Pancreas (tissue), 10 donors: ENCODE measurements at regions not wholly inside any gene's neighbourhood (a gene's known extent, or its start where the extent isn't known, plus 50 kb on each side); places are given as distances from the start of the nearest gene placed in this dataset.

Experiments used
- ATAC-seq, 4 donors: fragments of 200-7000 bp; cut with Tn5 transposase; one replicate each; pipeline versions ENCODE4 v1.8.0 to v1.9.1; 2020; ENCODE audit warnings: mild to moderate bottlenecking in 4 of 4, moderate library complexity in 4 of 4
- DNase-seq, 6 donors: peaks; one replicate each; pipeline ENCODE4 v3.0.0-alpha.2; 2020
- FAIRE-seq: peaks from 2 replicates; lab custom pipeline; 2012; peaks lifted over from hg19 to GRCh38; lab: Jason Lieb, UNC
- H3K27ac ChIP-seq, 4 donors: fragments of 200-600 bp; sonication (generic); 1 replicate in 3 of 4; 2 replicates in 1 of 4; pipeline versions ENCODE4 v1.5.0 to v1.8.0; 2020
- H3K27me3 ChIP-seq, 4 donors: fragments of 200-600 bp; one replicate each; pipeline ENCODE4 v1.8.0; 2021
- H3K36me3 ChIP-seq, 3 donors: fragments of 200-600 bp; sonication (generic) in 1 of 3; one replicate each; pipeline versions ENCODE4 v1.5.0 to v1.8.0; 2020 to 2021
- H3K4me1 ChIP-seq, 3 donors: fragments of 200-600 bp; one replicate each; pipeline ENCODE4 v1.8.0; 2021
- H3K4me3 ChIP-seq, 4 donors: fragments of 200-600 bp; sonication (generic) in 2 of 4; one replicate each; pipeline versions ENCODE4 v1.5.0 to v1.8.0; 2020 to 2021
- H3K9me3 ChIP-seq, 4 donors: fragments of 200-600 bp; one replicate each; pipeline ENCODE4 v1.8.0; 2021
- CTCF ChIP-seq, 4 donors: fragments of 200-600 bp; sonication (generic) in 3 of 4; IDR thresholded peaks; one replicate each; pipeline versions ENCODE4 v1.5.0 to v1.8.0; 2021; ENCODE audit warnings: antibody characterized with exemption in 4 of 4
- WGBS, 2 donors: extraction: QIAGEN DNeasy Blood & Tissue Kit; methylation state at CpG; one replicate each; pipeline ENCODE4 v1.1.7; 2013; 5-methylcytosine and 5-hydroxymethylcytosine counted together
- intact Hi-C, 3 donors: fragments of 100-400 bp; cut with DNase I; formaldehyde crosslinking; loops; one replicate each; pipeline versions ENCODE4 v1.11.1 to v1.14.2; 2022
- donor health status: healthy with polysubstance abuse.
- donor health status: DM: no; HTN: no; CAD: no; lungs with moderate emphysema.
- donor health status: DM: no; HTN: no; CAD: no.
- donor health status: control.
- donor health status: control.
- donor health status: Bipolar disorder and iron deficiency.
- donor health status: DM: yes; HTN: yes; CAD: no.
- donor health status: DM: no; HTN: no; CAD: no.
- donor health status: DM: no; HTN: no; CAD: no.
- donor health status: DM: yes; HTN: yes; CAD: no.

- DNase-seq (no peak), ATAC-seq (no peak), FAIRE-seq (no peak)
- TF ChIP-seq CTCF (IDR thresholded peaks at IDR 0.05) = no peak
- H3K4me1 ChIP-seq = no peaks in the 10 kb centered on the region
- WGBS, 2 donors = 85 to 92% methylated on average over 4 of the region's 4 CpGs
- no peaks in the 10 kb centered on the region for H3K27me3 ChIP-seq
- H3K36me3 ChIP-seq = no peaks in the 10 kb centered on the region
- H3K9me3 ChIP-seq = no peaks in the 10 kb centered on the region
- no peak overlapping the region for H3K27ac ChIP-seq
- intact Hi-C loops = no loop called here
- H3K4me3 ChIP-seq = no peak overlapping the region
Observed at GRCh38 chr12:78671295-78671694, 193.3 kb upstream of the SYT1 start.

GRCh38 chr12:78672033-78672432 is 192.5 kb upstream of the SYT1 start:
- DNase-seq = no peak
- intact Hi-C loops = no loop called here
- no peak overlapping the region for H3K27ac ChIP-seq
- no peak for ATAC-seq
- H3K9me3 ChIP-seq = no peaks in the 10 kb centered on the region
- no peak for TF ChIP-seq CTCF (IDR thresholded peaks at IDR 0.05)
- H3K4me3 ChIP-seq = no peak overlapping the region
- WGBS, 2 donors = 88 to 90% methylated on average over 2 of the region's 2 CpGs
- H3K27me3 ChIP-seq = no peaks in the 10 kb centered on the region
- no peak for FAIRE-seq
- H3K36me3 ChIP-seq = no peaks in the 10 kb centered on the region
- no peaks in the 10 kb centered on the region for H3K4me1 ChIP-seq

- Histone ChIP-seq H3K27me3 (no peaks in the 10 kb centered on the region), H3K27ac (no peak overlapping the region), H3K4me1 (no peaks in the 10 kb centered on the region), H3K36me3 (no peaks in the 10 kb centered on the region), H3K4me3 (no peak overlapping the region), H3K9me3 (no peaks in the 10 kb centered on the region)
- intact Hi-C loops = no loop called here
- TF ChIP-seq CTCF (IDR thresholded peaks at IDR 0.05) = no peak
- FAIRE-seq (no peak), DNase-seq (no peak), ATAC-seq (no peak)
- WGBS, 2 donors = 76 to 80% methylated on average over 2 of the region's 2 CpGs
Observed at GRCh38 chr12:78674311-78675090, 190.1 kb upstream of the SYT1 start.

- H3K27me3 ChIP-seq = no peaks in the 10 kb centered on the region
- no peak for TF ChIP-seq CTCF (IDR thresholded peaks at IDR 0.05)
- H3K4me1 ChIP-seq = no peaks in the 10 kb centered on the region
- WGBS, 2 donors = 56 to 75% methylated on average over 4 of the region's 4 CpGs
- FAIRE-seq (no peak), DNase-seq (no peak), ATAC-seq (no peak)
- H3K9me3 ChIP-seq = no peaks in the 10 kb centered on the region
- no peak overlapping the region for H3K4me3 ChIP-seq
- no peak overlapping the region for H3K27ac ChIP-seq
- intact Hi-C loops = no loop called here
- no peaks in the 10 kb centered on the region for H3K36me3 ChIP-seq
Observed at GRCh38 chr12:78680596-78680995, 184.0 kb upstream of the SYT1 start.

GRCh38 chr12:78683031-78683430 is 181.5 kb upstream of the SYT1 start:
- ATAC-seq = no peak
- H3K27me3 ChIP-seq = no peaks in the 10 kb centered on the region
- no peak overlapping the region for H3K4me3 ChIP-seq
- no peaks in the 10 kb centered on the region for H3K4me1 ChIP-seq
- no peak overlapping the region for H3K27ac ChIP-seq
- FAIRE-seq = no peak
- H3K9me3 ChIP-seq = no peaks in the 10 kb centered on the region
- TF ChIP-seq CTCF (IDR thresholded peaks at IDR 0.05) = no peak
- H3K36me3 ChIP-seq = no peaks in the 10 kb centered on the region
- no peak for DNase-seq
- WGBS, 2 donors = 38 to 39% methylated on average over 3 of the region's 3 CpGs
- intact Hi-C loops = no loop called here
